ENCODE measurements at regions not wholly inside any gene's neighbourhood (a gene's known extent, or its start where the extent isn't known, plus 50 kb on each side); places are given as distances from the start of the nearest gene placed in this dataset.
"Not testable (repeated sequence)": the region's sequence is repeated elsewhere in the genome, so short reads cannot be mapped to it uniquely, and the experiment has no call there.

- H3K4me3 ChIP-seq (ENCODE audit: low read length) = no peak overlapping the region
- TF ChIP-seq CTCF (IDR thresholded peaks at IDR 0.05; ENCODE audit: insufficient read depth, low read depth, low read length, missing control alignments) = no peak
- peak; percentile 38 for DNase-seq (ENCODE audit: low read depth)
These were observed 194.1 kb upstream of the ARHGEF26 start for GRCh38 chr3:153927107-153927506.

- no peak for TF ChIP-seq CTCF (IDR thresholded peaks at IDR 0.05; ENCODE audit: insufficient read depth, low read depth, low read length, missing control alignments)
- DNase-seq (ENCODE audit: low read depth) = no peak
- no peak overlapping the region for H3K4me3 ChIP-seq (ENCODE audit: low read length)
These were observed 192.3 kb upstream of the ARHGEF26 start for GRCh38 chr3:153928851-153929250.

GRCh38 chr3:153933481-153933880 lies 187.7 kb upstream of the ARHGEF26 start:
- not testable (repeated sequence) for DNase-seq (ENCODE audit: low read depth); H3K4me3 ChIP-seq (ENCODE audit: low read length)

- no peak for TF ChIP-seq CTCF (IDR thresholded peaks at IDR 0.05; ENCODE audit: insufficient read depth, low read depth, low read length, missing control alignments)
- H3K4me3 ChIP-seq (ENCODE audit: low read length) = no peak overlapping the region
- DNase-seq (ENCODE audit: low read depth) = no peak
These were observed 177.1 kb upstream of the ARHGEF26 start for GRCh38 chr3:153944084-153944483.

- no peak overlapping the region for H3K4me3 ChIP-seq (ENCODE audit: low read length)
- no peak for TF ChIP-seq CTCF (IDR thresholded peaks at IDR 0.05; ENCODE audit: insufficient read depth, low read depth, low read length, missing control alignments)
- no peak for DNase-seq (ENCODE audit: low read depth)
These were observed 169.9 kb upstream of the ARHGEF26 start for GRCh38 chr3:153951276-153951675.

- DNase-seq (ENCODE audit: low read depth) = no peak
- H3K4me3 ChIP-seq (ENCODE audit: low read length) = no peak overlapping the region
- TF ChIP-seq CTCF (IDR thresholded peaks at IDR 0.05; ENCODE audit: insufficient read depth, low read depth, low read length, missing control alignments) = no peak
These were observed 169.1 kb upstream of the ARHGEF26 start for GRCh38 chr3:153952091-153952490.

- DNase-seq (ENCODE audit: low read depth) = no peak
- H3K4me3 ChIP-seq (ENCODE audit: low read length) = no peak overlapping the region
- TF ChIP-seq CTCF (IDR thresholded peaks at IDR 0.05; ENCODE audit: insufficient read depth, low read depth, low read length, missing control alignments) = no peak
These were observed 164.6 kb upstream of the ARHGEF26 start for GRCh38 chr3:153956613-153957012.

GRCh38 chr3:153957421-153957820 lies 163.8 kb upstream of the ARHGEF26 start:
- TF ChIP-seq CTCF (IDR thresholded peaks at IDR 0.05; ENCODE audit: insufficient read depth, low read depth, low read length, missing control alignments) = no peak
- H3K4me3 ChIP-seq (ENCODE audit: low read length) = no peak overlapping the region
- no peak for DNase-seq (ENCODE audit: low read depth)
